NCI-H146 treated with DMSO at 0.1 percent for 48 hours (cell line): ENCODE measurements at regions not wholly inside any gene's neighbourhood (a gene's known extent, or its start where the extent isn't known, plus 50 kb on each side); places are given as distances from the start of the nearest gene placed in this dataset.
"Not testable (repeated sequence)": the region's sequence is repeated elsewhere in the genome, so short reads cannot be mapped to it uniquely, and the experiment has no call there.

ENCODE experiments used
- DNase-seq: peaks from one replicate; lab custom pipeline; 2025; ENCODE audit not compliant: unreplicated experiment; lab: John Stamatoyannopoulos, UW

GRCh38 chr3:74295479-74295878 lies 319.0 kb downstream of the CNTN3 start:
- no peak for DNase-seq

GRCh38 chr3:74288761-74289160 lies 325.7 kb downstream of the CNTN3 start:
- no peak for DNase-seq

GRCh38 chr3:74287557-74287956 lies 326.9 kb downstream of the CNTN3 start:
- DNase-seq, result no peak

- no peak for DNase-seq
These were observed 332.3 kb downstream of the CNTN3 start for GRCh38 chr3:74282202-74282601.

GRCh38 chr3:74281705-74282104 lies 332.8 kb downstream of the CNTN3 start:
- DNase-seq, result no peak

GRCh38 chr3:74273555-74274402 lies 340.7 kb downstream of the CNTN3 start:
- no peak for DNase-seq

GRCh38 chr3:74273091-74273490 lies 341.4 kb downstream of the CNTN3 start:
- no peak for DNase-seq

GRCh38 chr3:74271541-74271940 lies 342.9 kb downstream of the CNTN3 start:
- DNase-seq, result no peak

GRCh38 chr3:74269689-74270088 lies 344.8 kb downstream of the CNTN3 start:
- DNase-seq, result no peak

GRCh38 chr3:74268753-74269152 lies 345.7 kb downstream of the CNTN3 start:
- no peak for DNase-seq

- DNase-seq, result peak; percentile 16
These were observed 346.8 kb downstream of the CNTN3 start for GRCh38 chr3:74267588-74268184.

GRCh38 chr3:74267131-74267530 lies 347.3 kb downstream of the CNTN3 start:
- DNase-seq, result no peak

- no peak for DNase-seq
These were observed 349.4 kb downstream of the CNTN3 start for GRCh38 chr3:74265069-74265468.

- no peak for DNase-seq
These were observed 351.4 kb downstream of the CNTN3 start for GRCh38 chr3:74263031-74263430.

GRCh38 chr3:74233091-74233490 lies 381.4 kb downstream of the CNTN3 start:
- no peak for DNase-seq

- no peak for DNase-seq
These were observed 397.0 kb downstream of the CNTN3 start for GRCh38 chr3:74217467-74217866.

GRCh38 chr3:74214286-74214685 lies 400.2 kb downstream of the CNTN3 start:
- DNase-seq, result no peak

- DNase-seq, result no peak
These were observed 403.7 kb downstream of the CNTN3 start for GRCh38 chr3:74210739-74211138.

GRCh38 chr3:74200952-74201351 lies 413.5 kb downstream of the CNTN3 start:
- no peak for DNase-seq

GRCh38 chr3:74178664-74179063 lies 435.8 kb downstream of the CNTN3 start:
- not testable (repeated sequence) for DNase-seq

GRCh38 chr3:74173090-74173489 lies 441.4 kb downstream of the CNTN3 start:
- no peak for DNase-seq

- no peak for DNase-seq
These were observed 446.5 kb downstream of the CNTN3 start for GRCh38 chr3:74167926-74168325.

GRCh38 chr3:74165211-74165610 lies 449.2 kb downstream of the CNTN3 start:
- no peak for DNase-seq
